OCI-LY7 (cell line): ENCODE measurements at regions not wholly inside any gene's neighbourhood (a gene's known extent, or its start where the extent isn't known, plus 50 kb on each side); places are given as distances from the start of the nearest gene placed in this dataset.

Source experiments
- BruUV-seq: library from RNA; stranded (reverse); fragments of 400-500 nt; replicated peaks from 2 replicates; lab custom pipeline; 2021; lab: Mats Ljungman, UMichigan
- CTCF ChIA-PET: fragments of 300-600 bp; sonication (Branson Sonifier 250); formaldehyde crosslinking; loops from one replicate; lab custom pipeline; 2022; ENCODE audit warnings: antibody characterized with exemption; ENCODE audit not compliant: unreplicated experiment; lab: Charles Lee
- POLR2A ChIA-PET: fragments of 300-600 bp; sonication (Branson Sonifier 250); formaldehyde crosslinking; loops from one replicate; lab custom pipeline; 2022; ENCODE audit warnings: antibody characterized with exemption; lab: Charles Lee
- DNase-seq: peaks from one replicate; pipeline ENCODE4 v3.0.0-alpha.2; 2015; ENCODE audit warnings: low spot score
- H2AFZ ChIP-seq: fragments of 200-600 bp; sonication (generic), shearing (Covaris generic); 2 replicates; pipeline ENCODE4 v1.6.1; 2014; ENCODE audit warnings: mild to moderate bottlenecking, antibody characterized with exemption, low read length, moderate library complexity
- H3K27ac ChIP-seq: fragments of 200-600 bp; sonication (generic); 2 replicates; pipeline ENCODE4 v1.5.1; 2014; ENCODE audit warnings: mixed run types, low read depth, mild to moderate bottlenecking, moderate library complexity, low read length, inconsistent platforms; ENCODE audit not compliant: poor library complexity, severe bottlenecking
- H3K36me3 ChIP-seq: fragments of 200-600 bp; sonication (generic); 2 replicates; pipeline ENCODE4 v1.6.1; 2014; ENCODE audit warnings: mild to moderate bottlenecking, antibody characterized with exemption, low read length, moderate library complexity, mixed read lengths; ENCODE audit not compliant: insufficient read depth
- H3K4me1 ChIP-seq: fragments of 200-600 bp; sonication (generic); 2 replicates; pipeline ENCODE4 v1.5.1; 2014; ENCODE audit warnings: mild to moderate bottlenecking, low read length; ENCODE audit not compliant: insufficient read depth, poor library complexity, severe bottlenecking
- H3K4me2 ChIP-seq: fragments of 200-600 bp; sonication (generic); 2 replicates; pipeline ENCODE4 v1.6.1; 2014; ENCODE audit warnings: mild to moderate bottlenecking, low read length
- H3K4me3 ChIP-seq: fragments of 200-600 bp; sonication (generic); 2 replicates; pipeline ENCODE4 v1.5.1; 2014; ENCODE audit warnings: mild to moderate bottlenecking, low read depth, low read length; ENCODE audit not compliant: poor library complexity, severe bottlenecking
- H3K79me2 ChIP-seq: fragments of 200-600 bp; sonication (generic); 2 replicates; pipeline ENCODE4 v1.6.1; 2016; ENCODE audit warnings: low read depth, mild to moderate bottlenecking, low read length, moderate library complexity, mixed read lengths; ENCODE audit not compliant: insufficient read depth
- H3K9me2 ChIP-seq: fragments of 200-600 bp; sonication (generic); 2 replicates; pipeline ENCODE4 v1.6.1; 2016; ENCODE audit warnings: mild to moderate bottlenecking, low read length, mixed read lengths; ENCODE audit not compliant: insufficient read depth
- H3K9me3 ChIP-seq: fragments of 200-600 bp; sonication (generic); 2 replicates; pipeline ENCODE4 v1.6.1; 2014; ENCODE audit warnings: mild to moderate bottlenecking, mixed run types, low read length, mixed read lengths
- H4K20me1 ChIP-seq: fragments of 200-600 bp; sonication (generic); 2 replicates; pipeline ENCODE4 v1.6.1; 2014; ENCODE audit warnings: mild to moderate bottlenecking, antibody characterized with exemption, low read length, moderate library complexity, mixed read lengths; ENCODE audit not compliant: insufficient read depth
- CTCF ChIP-seq: fragments of 200-600 bp; sonication (generic); conservative IDR thresholded peaks from 2 replicates; pipeline ENCODE4 v1.5.1; 2014; ENCODE audit warnings: mild to moderate bottlenecking, antibody characterized with exemption, low read length, moderate library complexity, mixed read lengths
- EZH2phosphoT487 ChIP-seq: fragments of 200-600 bp; sonication (generic); IDR thresholded peaks from 2 replicates; pipeline ENCODE4 v1.6.1; 2018; ENCODE audit warnings: low read depth, borderline replicate concordance, mild to moderate bottlenecking, mixed run types, antibody characterized with exemption, low read length, moderate library complexity, mixed read lengths
- intact Hi-C: fragments of 100-400 bp; cut with micrococcal nuclease; formaldehyde crosslinking; loops from one replicate; pipeline ENCODE4 v1.10.0; 2022; ENCODE audit not compliant: unreplicated experiment

- BruUV-seq, result no TSS peak
Observed at GRCh38 chr10:128864554-128865295, 602.3 kb upstream of the MGMT start.

GRCh38 chr10:128865436-128866195, 601.4 kb upstream of the MGMT start:
- Histone ChIP-seq H3K9me2 (no peaks in the 10 kb centered on the region), H3K4me2 (no peak overlapping the region), H2AFZ (no peak overlapping the region), H3K27ac (no peak overlapping the region), H3K36me3 (no peaks in the 10 kb centered on the region), H3K9me3 (no peaks in the 10 kb centered on the region), H3K4me1 (no peaks in the 10 kb centered on the region), H4K20me1 (no peaks in the 10 kb centered on the region), H3K4me3 (no peak overlapping the region), H3K79me2 (no peaks in the 10 kb centered on the region)
- no peak for DNase-seq
- intact Hi-C loops, result no loop called here
- ChIA-PET POLR2A (no interaction called here), CTCF (no interaction called here)
- TF ChIP-seq CTCF, result no peak
- TF ChIP-seq EZH2phosphoT487, result no peak
- BruUV-seq, result no TSS peak

More at GRCh38 chr10:128864554-128865295, 602.3 kb upstream of the MGMT start:
- ChIA-PET CTCF (no interaction called here), POLR2A (no interaction called here)
- no peaks in the 10 kb centered on the region for H3K9me2 ChIP-seq
- H3K4me1 ChIP-seq, result no peaks in the 10 kb centered on the region
- DNase-seq, result no peak
- TF ChIP-seq EZH2phosphoT487 (no peak), CTCF (no peak)
- intact Hi-C loops, result no loop called here
- no peak overlapping the region for H3K27ac ChIP-seq
- H4K20me1 ChIP-seq, result no peaks in the 10 kb centered on the region
- H3K4me3 ChIP-seq, result no peak overlapping the region
- no peak overlapping the region for H2AFZ ChIP-seq
- no peaks in the 10 kb centered on the region for H3K9me3 ChIP-seq
- H3K36me3 ChIP-seq, result no peaks in the 10 kb centered on the region
- no peak overlapping the region for H3K4me2 ChIP-seq
- no peaks in the 10 kb centered on the region for H3K79me2 ChIP-seq

GRCh38 chr10:128866551-128866950, 600.5 kb upstream of the MGMT start:
- H4K20me1 ChIP-seq, result no peaks in the 10 kb centered on the region
- H3K9me2 ChIP-seq, result no peaks in the 10 kb centered on the region
- H3K79me2 ChIP-seq, result no peaks in the 10 kb centered on the region
- no peak overlapping the region for H3K27ac ChIP-seq
- DNase-seq, result no peak
- intact Hi-C loops, result no loop called here
- no peaks in the 10 kb centered on the region for H3K9me3 ChIP-seq
- BruUV-seq, result no TSS peak
- CTCF ChIA-PET, result no interaction called here
- no peaks in the 10 kb centered on the region for H3K36me3 ChIP-seq
- H3K4me2 ChIP-seq, result no peak overlapping the region
- no peaks in the 10 kb centered on the region for H3K4me1 ChIP-seq
- no peak overlapping the region for H3K4me3 ChIP-seq
- TF ChIP-seq CTCF, result no peak
- no peak for TF ChIP-seq EZH2phosphoT487
- POLR2A ChIA-PET, result no interaction called here
- no peak overlapping the region for H2AFZ ChIP-seq
